HG03469 (cell line): ENCODE measurements at regions not wholly inside any gene's neighbourhood (a gene's known extent, or its start where the extent isn't known, plus 50 kb on each side); places are given as distances from the start of the nearest gene placed in this dataset.
"Not testable (repeated sequence)": the region's sequence is repeated elsewhere in the genome, so short reads cannot be mapped to it uniquely, and the experiment has no call there.

ENCODE experiments used
- ATAC-seq: cut with Tn5 transposase; IDR thresholded peaks from one replicate; pipeline ENCODE4 v1.9.1; 2021; ENCODE audit warnings: mild to moderate bottlenecking, moderate library complexity, moderate number of reproducible peaks; ENCODE audit not compliant: unreplicated experiment

DNA sequence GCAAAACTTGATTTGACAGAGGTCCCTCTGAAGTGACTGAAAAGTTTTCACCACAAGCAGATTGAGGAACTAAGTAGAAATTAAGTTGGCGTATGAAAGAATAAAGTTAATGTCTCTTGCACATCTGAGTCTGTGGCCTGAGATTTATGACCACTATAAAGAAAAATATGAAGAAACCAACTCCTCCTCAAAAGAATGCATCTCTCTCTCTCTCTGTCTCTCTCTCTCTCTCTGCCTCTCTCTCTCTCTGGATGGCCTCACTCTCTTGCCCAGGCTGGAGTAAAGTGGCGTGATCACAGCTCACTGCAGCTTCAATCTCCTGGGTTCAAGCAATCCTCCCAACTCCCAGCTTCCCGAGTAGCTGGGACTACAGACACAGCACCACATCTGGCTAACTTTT lies 55.2 kb downstream of the RPL22L1 start:
- no peak for ATAC-seq

DNA sequence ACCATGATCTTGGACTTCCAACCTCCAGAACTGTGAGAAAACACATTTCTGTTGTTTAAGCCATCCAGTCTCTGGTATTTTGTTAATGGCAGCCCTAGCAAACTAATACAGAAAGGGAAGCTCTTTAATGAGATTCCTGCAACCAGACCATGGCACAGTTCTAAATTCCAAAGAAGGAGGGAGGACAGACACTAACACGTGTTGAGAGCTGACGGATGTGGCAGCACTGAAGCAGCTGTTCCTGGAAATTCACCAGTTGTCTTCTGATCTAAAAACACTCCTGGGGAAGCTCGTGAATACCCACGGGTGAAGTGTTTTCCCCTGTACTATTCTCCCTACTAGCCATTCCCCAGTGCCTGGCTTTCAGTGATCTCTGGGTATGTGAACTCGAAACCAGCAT lies 56.7 kb downstream of the RPL22L1 start:
- ATAC-seq = no peak

DNA sequence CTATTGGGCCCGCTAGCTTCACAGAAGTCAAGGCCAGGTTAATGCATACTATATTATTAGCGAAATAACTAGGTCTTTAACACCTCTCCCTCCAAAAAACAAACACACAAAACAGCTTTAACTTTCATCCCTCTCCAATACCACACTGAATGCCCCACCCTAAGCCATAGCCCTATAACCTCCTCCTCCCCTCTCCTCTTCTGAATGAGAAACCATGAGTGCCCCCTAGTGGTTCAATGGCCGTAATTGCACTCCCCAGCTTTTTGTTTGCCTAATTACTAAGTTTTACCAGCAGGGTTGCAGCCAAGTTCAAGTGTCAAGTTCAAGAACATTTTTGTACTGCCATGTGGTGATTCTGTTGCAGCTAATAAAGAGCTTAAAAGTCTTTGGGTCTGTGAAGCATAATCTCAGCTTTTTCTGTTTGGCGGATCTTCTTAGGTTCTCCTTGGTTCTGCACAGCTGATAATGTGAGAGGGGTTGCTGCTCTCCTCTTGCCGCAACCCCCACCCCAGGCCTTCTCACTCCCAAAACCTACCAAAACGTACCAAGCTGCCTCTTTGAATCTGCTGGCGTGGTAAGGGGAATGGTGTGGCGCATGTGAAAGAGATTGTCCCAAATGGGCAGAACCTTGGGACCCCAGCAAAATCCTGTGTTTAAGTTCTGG lies 57.9 kb downstream of the RPL22L1 start:
- ATAC-seq = peak; percentile 47

GRCh38 chr3:170811515-170811914 lies 58.5 kb downstream of the RPL22L1 start:
- no peak for ATAC-seq

DNA sequence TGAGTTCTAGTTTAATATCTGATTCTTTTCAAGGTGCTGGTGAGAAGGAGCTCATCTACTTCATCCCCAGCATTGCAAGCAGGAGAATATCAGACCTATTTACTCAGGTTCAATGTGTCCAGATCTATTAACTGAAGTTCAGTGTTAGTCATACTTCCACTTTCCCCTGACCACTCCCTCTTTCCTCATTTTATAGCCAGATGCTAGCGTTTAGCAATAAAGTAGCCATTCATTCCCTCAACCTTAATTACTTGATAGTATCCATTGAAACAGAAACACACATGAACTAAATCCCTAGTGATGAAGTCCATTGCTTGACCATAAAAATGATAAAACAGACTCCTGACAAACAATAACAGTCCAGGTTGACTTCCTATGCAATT lies 60.0 kb downstream of the RPL22L1 start:
- no peak for ATAC-seq

GRCh38 chr3:170809007-170809974 lies 60.7 kb downstream of the RPL22L1 start:
- ATAC-seq = no peak

GRCh38 chr3:170808041-170808440 lies 62.0 kb downstream of the RPL22L1 start:
- no peak for ATAC-seq

DNA sequence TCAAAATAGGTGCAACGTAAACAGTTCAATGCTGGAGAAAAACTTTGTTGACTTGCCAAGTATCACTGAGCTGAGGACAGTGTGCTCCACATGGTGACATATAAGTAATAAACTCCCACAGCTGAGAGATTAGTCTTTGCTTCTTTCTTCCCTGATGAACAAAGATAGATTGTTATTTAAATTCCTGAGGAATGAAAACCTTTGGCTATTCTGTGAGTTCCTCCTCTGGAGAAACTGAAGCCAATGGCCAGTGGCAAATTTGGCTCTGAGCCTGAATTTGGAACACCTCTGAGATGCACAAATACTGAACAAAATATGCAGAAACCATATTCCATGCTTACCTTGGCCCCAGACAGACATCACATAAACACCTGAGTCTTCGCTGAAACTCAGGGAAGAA lies 63.3 kb downstream of the RPL22L1 start:
- ATAC-seq = no peak

DNA sequence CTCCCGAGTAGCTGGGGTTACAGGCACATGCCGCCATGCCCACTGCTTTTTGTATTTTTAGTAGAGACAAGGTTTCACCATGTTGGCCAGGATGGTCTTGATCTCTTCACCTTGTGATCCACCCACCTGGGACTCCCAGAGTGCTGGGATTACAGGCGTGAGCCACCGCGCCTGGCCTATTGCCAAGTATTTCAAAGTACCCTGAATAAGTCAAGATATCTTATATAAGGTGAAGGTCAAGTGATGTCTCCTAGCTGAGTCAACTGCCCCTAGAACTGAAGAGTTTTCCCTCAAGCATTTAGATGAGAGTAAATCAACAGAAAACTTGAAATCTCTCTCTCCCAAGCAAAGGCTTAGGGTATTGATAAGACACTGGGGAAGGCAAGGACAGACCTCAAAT lies 63.9 kb downstream of the RPL22L1 start:
- ATAC-seq = no peak

DNA sequence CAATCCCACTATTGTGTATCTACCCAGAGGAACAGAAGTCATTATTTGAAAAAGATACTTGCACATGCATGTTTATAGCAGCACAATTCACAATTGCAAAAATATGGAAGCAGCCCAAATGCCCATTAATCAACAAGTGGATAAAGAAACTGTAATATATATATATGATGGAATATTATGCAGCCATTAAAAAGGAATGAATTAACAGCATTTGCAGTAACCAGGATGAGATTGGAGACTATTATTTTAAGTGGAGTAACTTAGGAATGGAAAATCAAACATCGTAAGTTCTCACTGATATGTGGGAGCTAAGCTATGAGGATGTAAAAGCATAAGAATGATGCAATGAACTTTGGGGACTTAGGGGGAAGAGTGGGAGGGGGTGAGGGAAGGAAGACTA lies 64.7 kb downstream of the RPL22L1 start:
- ATAC-seq = not testable (repeated sequence)

GRCh38 chr3:170804634-170805033 lies 65.4 kb downstream of the RPL22L1 start:
- ATAC-seq = not testable (repeated sequence)

DNA sequence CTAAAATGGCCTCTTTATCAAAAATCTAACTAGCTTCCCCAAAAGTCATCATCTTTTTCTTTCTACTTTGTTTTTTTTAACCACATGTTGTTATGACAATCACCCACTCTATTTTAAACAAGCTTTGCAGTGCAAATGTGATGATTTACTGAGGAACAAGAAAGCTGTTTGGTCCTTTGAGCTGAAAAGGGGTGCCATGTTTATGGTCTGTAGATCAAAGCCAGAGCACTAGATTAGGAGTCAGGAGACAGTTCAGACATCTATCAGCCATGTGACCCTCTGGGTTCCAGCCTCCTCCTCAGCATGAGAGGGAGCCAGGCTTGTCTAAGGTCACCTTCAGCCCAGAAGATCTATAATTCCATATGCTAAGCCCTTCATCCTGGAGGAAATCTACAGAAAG lies 65.9 kb downstream of the RPL22L1 start:
- no peak for ATAC-seq

GRCh38 chr3:170802164-170803151 lies 67.5 kb downstream of the RPL22L1 start:
- ATAC-seq = no peak

DNA sequence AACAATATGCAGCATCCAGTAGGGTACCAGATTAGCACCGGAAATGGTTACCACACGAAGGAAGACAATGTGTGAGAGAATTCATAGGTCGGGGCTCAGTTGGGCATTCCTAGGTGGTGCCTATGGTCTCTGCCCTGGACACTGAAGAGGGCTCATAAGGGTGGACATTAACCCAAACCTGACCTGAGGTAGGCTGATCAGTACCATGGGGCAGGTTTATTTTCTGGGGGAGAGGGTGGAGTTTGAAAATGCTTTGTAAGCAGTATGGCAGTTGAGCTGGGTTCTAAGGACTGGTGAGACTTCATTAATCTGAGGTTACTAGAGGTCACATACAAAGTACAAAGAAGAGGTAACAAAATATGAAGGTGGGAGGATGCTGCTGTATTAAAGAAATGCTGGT lies 68.4 kb downstream of the RPL22L1 start:
- no peak for ATAC-seq

DNA sequence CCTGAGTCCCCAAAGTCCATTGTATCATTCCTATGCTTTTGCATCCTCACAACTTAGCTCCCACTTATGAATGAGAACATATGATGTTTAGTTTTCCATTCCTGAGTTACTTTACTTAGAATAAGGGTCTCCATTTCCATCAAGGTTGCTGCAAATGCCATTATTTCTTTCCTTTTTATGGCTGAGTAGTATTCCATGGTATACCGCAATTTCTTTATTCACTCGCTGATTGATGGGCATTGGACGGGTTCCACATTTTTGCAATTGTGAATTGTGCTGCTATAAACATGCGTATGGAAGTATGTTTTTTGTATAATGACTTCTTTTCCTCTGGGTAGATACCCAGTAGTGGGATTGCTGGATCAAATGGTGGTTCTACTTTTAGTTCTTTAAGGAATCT lies 69.7 kb downstream of the RPL22L1 start:
- ATAC-seq = not testable (repeated sequence)

GRCh38 chr3:170799009-170799408 lies 71.0 kb downstream of the RPL22L1 start:
- ATAC-seq = no peak

DNA sequence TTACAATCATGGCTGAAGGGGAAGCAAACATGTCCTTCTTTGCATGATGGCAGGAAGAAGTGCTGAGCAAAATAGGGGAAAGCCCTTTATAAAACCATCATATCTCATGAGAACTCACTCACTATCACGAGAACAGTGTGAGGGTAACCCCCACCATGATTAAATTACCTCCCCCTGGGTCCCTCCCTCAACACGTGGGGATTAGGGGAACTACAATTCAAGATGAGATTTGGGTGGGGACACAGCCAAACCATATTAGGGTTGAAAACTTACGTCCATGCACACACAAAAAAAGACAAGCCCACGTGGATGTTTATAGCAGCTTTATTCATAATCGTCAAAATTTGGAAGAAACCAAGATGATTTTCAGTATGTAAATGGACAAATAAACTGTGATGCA lies 72.3 kb downstream of the RPL22L1 start:
- no peak for ATAC-seq

DNA sequence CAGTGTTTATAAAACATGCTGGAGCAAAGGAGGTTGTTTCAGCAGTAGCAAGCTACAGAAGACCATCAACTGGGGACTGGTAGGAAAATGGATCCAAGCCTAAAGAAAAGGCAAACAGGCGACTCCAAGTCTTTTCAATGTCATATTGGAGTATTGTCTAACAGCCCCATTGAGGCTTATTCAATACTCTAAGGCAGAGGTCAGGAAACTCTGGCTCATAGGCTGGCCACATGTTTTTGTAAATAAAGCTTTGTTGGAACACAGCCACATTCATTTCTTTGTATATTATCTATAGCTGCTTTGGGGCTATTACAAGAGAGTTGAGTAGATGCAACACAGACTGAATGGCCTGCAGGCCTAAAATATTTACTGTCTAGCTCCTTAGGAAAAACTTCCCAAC lies 77.5 kb downstream of the RPL22L1 start:
- ATAC-seq = no peak

- no peak for ATAC-seq
Measured at GRCh38 chr3:170790647-170791046, 79.3 kb downstream of the RPL22L1 start.

- ATAC-seq = no peak
Measured at GRCh38 chr3:170787464-170787863, 82.5 kb downstream of the RPL22L1 start.

DNA sequence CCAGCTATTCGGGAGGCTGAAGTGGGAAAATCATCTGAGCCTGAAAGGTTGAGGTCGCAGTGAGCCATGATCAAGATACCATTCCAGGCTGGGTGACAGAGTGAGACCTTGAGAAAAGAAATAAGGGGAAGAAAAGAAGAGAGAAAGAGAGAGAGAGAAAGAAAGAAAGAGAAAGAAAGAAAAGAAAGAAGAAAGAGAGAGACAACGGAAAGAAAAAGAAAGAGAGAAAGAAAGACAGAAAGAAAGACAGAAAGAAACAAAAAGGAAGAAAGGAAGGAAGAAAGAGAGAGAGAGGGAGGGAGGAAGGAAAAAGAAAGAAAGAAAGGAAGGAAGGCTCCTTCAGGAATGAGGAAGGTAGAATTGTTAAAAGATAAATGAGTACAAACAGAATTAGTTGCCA lies 84.5 kb downstream of the RPL22L1 start:
- ATAC-seq = no peak
